H9 (cell line): ENCODE measurements at regions not wholly inside any gene's neighbourhood (a gene's known extent, or its start where the extent isn't known, plus 50 kb on each side); places are given as distances from the start of the nearest gene placed in this dataset.

ENCODE experiments used
- DNase-seq: peaks from one replicate; pipeline ENCODE4 v3.0.0-alpha.2; 2017
- H2AFZ ChIP-seq: one replicate; pipeline ENCODE4 v1.6.1; 2013; ENCODE audit warnings: mild to moderate bottlenecking, low read length, control low read depth, moderate library complexity
- H2AK5ac ChIP-seq: 2 replicates; pipeline ENCODE4 v1.6.1; 2013; ENCODE audit warnings: low read length, control low read depth, mixed read lengths; ENCODE audit not compliant: insufficient read length
- H2BK120ac ChIP-seq: one replicate; pipeline ENCODE4 v1.6.1; 2013; ENCODE audit warnings: low read depth, mild to moderate bottlenecking, low read length, control low read depth, inconsistent platforms; ENCODE audit not compliant: poor library complexity, severe bottlenecking
- H2BK12ac ChIP-seq: 2 replicates; pipeline ENCODE4 v1.6.1; 2013; ENCODE audit warnings: low read length, control low read depth, mixed read lengths, low read depth; ENCODE audit not compliant: insufficient read length
- H2BK15ac ChIP-seq: 2 replicates; pipeline ENCODE4 v1.6.1; 2013; ENCODE audit warnings: low read depth, low read length, control low read depth
- H2BK20ac ChIP-seq: one replicate; pipeline ENCODE4 v1.6.1; 2013; ENCODE audit warnings: low read depth, mild to moderate bottlenecking, low read length, control low read depth, inconsistent platforms; ENCODE audit not compliant: poor library complexity, severe bottlenecking
- H2BK5ac ChIP-seq: 2 replicates; pipeline ENCODE4 v1.6.1; 2013; ENCODE audit warnings: low read length, control low read depth, mixed read lengths; ENCODE audit not compliant: insufficient read length
- H3K14ac ChIP-seq: 2 replicates; pipeline ENCODE4 v1.6.1; 2013; ENCODE audit warnings: low read length, control low read depth; ENCODE audit not compliant: insufficient read depth
- H3K18ac ChIP-seq: 2 replicates; pipeline ENCODE4 v1.6.1; 2013; ENCODE audit warnings: low read depth, mild to moderate bottlenecking, mixed read lengths, low read length, control low read depth; ENCODE audit not compliant: insufficient read length
- H3K23ac ChIP-seq: 2 replicates; pipeline ENCODE4 v1.6.1; 2013; ENCODE audit warnings: low read length, control low read depth, mixed read lengths, low read depth; ENCODE audit not compliant: insufficient read length
- H3K23me2 ChIP-seq: 2 replicates; pipeline ENCODE4 v1.6.1; 2013; ENCODE audit warnings: low read depth, mild to moderate bottlenecking, mixed read lengths, low read length, control low read depth; ENCODE audit not compliant: insufficient read length, poor library complexity, severe bottlenecking
- H3K27ac ChIP-seq: 2 replicates; pipeline ENCODE4 v1.5.1; 2013; ENCODE audit warnings: low read length, control low read depth, mixed read lengths, low read depth; ENCODE audit not compliant: insufficient read length
- H3K27me3 ChIP-seq: 2 replicates; pipeline ENCODE4 v1.6.1; 2013; ENCODE audit warnings: low read length, control low read depth, inconsistent platforms; ENCODE audit not compliant: insufficient read depth
- H3K4ac ChIP-seq: 2 replicates; pipeline ENCODE4 v1.6.1; 2013; ENCODE audit warnings: low read depth, mild to moderate bottlenecking, control low read depth, inconsistent platforms, low read length, moderate library complexity
- H3K4me1 ChIP-seq: 2 replicates; pipeline ENCODE4 v1.6.1; 2013; ENCODE audit warnings: low read length, control low read depth, inconsistent platforms; ENCODE audit not compliant: insufficient read depth
- H3K4me2 ChIP-seq: 2 replicates; pipeline ENCODE4 v1.6.1; 2013; ENCODE audit warnings: low read length, control low read depth, mixed read lengths; ENCODE audit not compliant: insufficient read length, insufficient read depth
- H3K56ac ChIP-seq: 2 replicates; pipeline ENCODE4 v1.6.1; 2013; ENCODE audit warnings: low read depth, mild to moderate bottlenecking, mixed read lengths, low read length, control low read depth; ENCODE audit not compliant: insufficient read length
- H3K79me1 ChIP-seq: 2 replicates; pipeline ENCODE4 v1.6.1; 2013; ENCODE audit warnings: low read depth, mild to moderate bottlenecking, moderate library complexity, low read length, control low read depth, inconsistent platforms; ENCODE audit not compliant: insufficient read depth, poor library complexity, severe bottlenecking
- H3K79me2 ChIP-seq: 2 replicates; pipeline ENCODE4 v1.6.1; 2013; ENCODE audit warnings: low read length, control low read depth, inconsistent platforms; ENCODE audit not compliant: insufficient read depth
- H3K9ac ChIP-seq: 2 replicates; pipeline ENCODE4 v1.6.1; 2013; ENCODE audit warnings: low read length, control low read depth, mixed read lengths; ENCODE audit not compliant: insufficient read length; ENCODE audit errors: extremely low read depth
- H3K9me3 ChIP-seq: one replicate; pipeline ENCODE4 v1.6.1; 2013; ENCODE audit warnings: low read depth, low read length, inconsistent platforms; ENCODE audit not compliant: control insufficient read depth
- H3T11ph ChIP-seq: one replicate; pipeline ENCODE4 v1.6.1; 2013; ENCODE audit warnings: mild to moderate bottlenecking, low read length, control low read depth, inconsistent platforms
- H4K20me1 ChIP-seq: one replicate; pipeline ENCODE4 v1.6.1; 2013; ENCODE audit not compliant: control insufficient read depth, insufficient read length, insufficient read depth
- H4K5ac ChIP-seq: 2 replicates; pipeline ENCODE4 v1.6.1; 2013; ENCODE audit warnings: low read depth, mild to moderate bottlenecking, mixed read lengths, low read length, control low read depth; ENCODE audit not compliant: insufficient read length
- H4K8ac ChIP-seq: replicated peaks from 2 replicates; pipeline ENCODE4 v1.6.1; 2013; ENCODE audit warnings: low read length, control low read depth, mixed read lengths, low read depth; ENCODE audit not compliant: insufficient read length
- H4K91ac ChIP-seq: 2 replicates; pipeline ENCODE4 v1.6.1; 2013; ENCODE audit warnings: low read depth, mild to moderate bottlenecking, moderate library complexity, mixed read lengths, low read length, control low read depth; ENCODE audit not compliant: insufficient read length
- H3K27ac Mint-ChIP-seq, 3 experiments: 2 replicates in 2 of 3; 3 replicates in 1 of 3; pipeline ENCODE4 v1.8.0; 2020 to 2021; ENCODE audit warnings: mixed read lengths in 3 of 3, mild to moderate bottlenecking in 1 of 3, moderate library complexity in 1 of 3
- H3K27me3 Mint-ChIP-seq: 2 replicates; pipeline ENCODE4 v1.8.0; 2021; ENCODE audit warnings: low read depth, mild to moderate bottlenecking, moderate library complexity, mixed read lengths
- H3K36me3 Mint-ChIP-seq, 3 experiments: 2 replicates in 2 of 3; 3 replicates in 1 of 3; pipeline ENCODE4 v1.8.0; 2020 to 2021; ENCODE audit warnings: low read depth in 3 of 3, mixed read lengths in 3 of 3; ENCODE audit not compliant: insufficient read depth in 1 of 3
- H3K4me1 Mint-ChIP-seq, 2 experiments: 2 replicates each; pipeline ENCODE4 v1.8.0; 2020; ENCODE audit warnings: mixed read lengths in 2 of 2
- H3K4me3 Mint-ChIP-seq, 2 experiments: 2 replicates in 1 of 2; 3 replicates in 1 of 2; pipeline ENCODE4 v1.8.0; 2020 to 2021; ENCODE audit warnings: mild to moderate bottlenecking in 2 of 2, mixed read lengths in 2 of 2, moderate library complexity in 1 of 2
- H3K9me3 Mint-ChIP-seq, 2 experiments: 2 replicates in 1 of 2; 3 replicates in 1 of 2; pipeline ENCODE4 v1.8.0; 2020; ENCODE audit warnings: mild to moderate bottlenecking in 2 of 2, mixed read lengths in 2 of 2, moderate library complexity in 1 of 2
- CTCF ChIP-seq: fragments of 200-600 bp; sonication (generic); conservative IDR thresholded peaks from 3 replicates; pipeline ENCODE4 v1.8.0; 2021; ENCODE audit warnings: antibody characterized with exemption, mild to moderate bottlenecking
- WGBS: extraction: QIAGEN DNeasy Blood & Tissue Kit; methylation state at CpG from one replicate; pipeline ENCODE4 v1.1.7; 2013; ENCODE audit warnings: missing lambda C conversion rate, low lambda C conversion rate, mixed read lengths; ENCODE audit not compliant: insufficient read length; ENCODE audit errors: extremely low coverage; 5-methylcytosine and 5-hydroxymethylcytosine counted together

GRCh38 chr11:26062660-26063059, 269.3 kb upstream of the ANO3 start:
- Histone ChIP-seq H4K5ac (no peak overlapping the region), H3K27ac (no peak overlapping the region), H3K23ac (no peak overlapping the region), H2BK120ac (no peak overlapping the region), H3K56ac (no peak overlapping the region), H3K4ac (no peak overlapping the region), H4K8ac (no peak overlapping the region), H3K23me2 (no peaks in the 10 kb centered on the region), H3K27me3 (no peaks in the 10 kb centered on the region), H2BK12ac (no peak overlapping the region), H4K20me1 (no peaks in the 10 kb centered on the region), H2BK15ac (no peak overlapping the region), H3K9me3 (no peaks in the 10 kb centered on the region), H4K91ac (no peak overlapping the region), H2AFZ (no peak overlapping the region), H2BK20ac (no peak overlapping the region), H2BK5ac (no peak overlapping the region), H3K4me1 (no peaks in the 10 kb centered on the region; the same call in 1 of the 2 replicates), H3K4me2 (no peak overlapping the region), H3K79me2 (no peaks in the 10 kb centered on the region), H3K18ac (no peak overlapping the region), H3K14ac (no peak overlapping the region), H3K79me1 (no peaks in the 10 kb centered on the region), H3T11ph (no peak overlapping the region), H2AK5ac (no peak overlapping the region), H3K9ac (no peak overlapping the region)
- Mint-ChIP-seq H3K27me3 (no peaks in the 10 kb centered on the region), H3K36me3 (no peaks in the 10 kb centered on the region), H3K4me3 (no peak overlapping the region), H3K9me3 (no peaks in the 10 kb centered on the region; a peak in 1 of 5 replicates), H3K27ac (no peak overlapping the region), H3K4me1 (0 out of 4 replicates have a peak, but pooled peaks cover 0 to 3% of the 10 kb centered on the region in 2 experiments)
- no peak for DNase-seq
- WGBS = no CpG with 5 or more reads among the region's 1 CpG
- no peak for TF ChIP-seq CTCF
